ENCODE measurements at regions not wholly inside any gene's neighbourhood (a gene's known extent, or its start where the extent isn't known, plus 50 kb on each side); places are given as distances from the start of the nearest gene placed in this dataset.

DNA sequence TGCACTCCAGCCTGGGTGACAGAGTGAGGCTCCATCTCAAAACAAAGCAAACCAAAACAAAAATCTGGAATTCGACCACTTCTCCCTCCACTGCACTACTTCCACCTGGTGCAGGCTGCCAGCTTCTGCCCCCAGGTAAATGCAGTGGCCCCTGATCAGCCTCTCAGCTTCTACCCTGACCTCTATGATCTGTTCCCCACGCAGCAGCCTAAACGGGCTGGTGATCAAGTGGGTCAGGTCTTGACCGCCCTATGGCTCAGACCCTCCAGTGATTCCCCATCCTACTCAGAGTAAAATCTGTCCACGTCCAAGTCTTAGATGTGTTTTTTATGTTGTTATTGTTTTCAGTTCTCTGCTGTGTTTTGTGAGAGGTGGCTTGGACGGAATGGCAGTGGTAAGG, 163.9 kb downstream of the KCTD15 start:
- Histone ChIP-seq H3K9ac (no peak overlapping the region), H3K79me2 (ENCODE audit: insufficient read depth) (no peaks in the 10 kb centered on the region), H2AFZ (ENCODE audit: low read depth) (no peak overlapping the region), H3K9me2 (no peaks in the 10 kb centered on the region), H3F3A (replicated peaks; ENCODE audit: insufficient read depth) (no peaks in the 10 kb centered on the region), H4K20me1 (ENCODE audit: insufficient read depth) (no peaks in the 10 kb centered on the region), H3K27ac (ENCODE audit: low read depth in 2 of 2, low read length in 1 of 2) (no peak overlapping the region), H3K4me1 (ENCODE audit: control insufficient read depth in 1 of 2, insufficient read depth in 2 of 2, low read depth in 1 of 2, low read length in 1 of 2) (no peaks in the 10 kb centered on the region), H3K36me3 (replicated peaks in 1 of 2; ENCODE audit: control insufficient read depth in 1 of 2, insufficient read depth in 2 of 2, low read length in 1 of 2) (no peaks in the 10 kb centered on the region), H3K4me3 (ENCODE audit: low read depth in 2 of 2, low read length in 1 of 2) (no peak overlapping the region), H3K4me2 (no peak overlapping the region), H3K9me3 (no peaks in the 10 kb centered on the region), H3K27me3 (ENCODE audit: insufficient read depth) (no peaks in the 10 kb centered on the region)
- ChIA-PET CTCF (interaction anchor here (1.5 kb wide), 1 partner anchor 183 kb away, joined by 6 read pairs; no protein-coding TSS in a partner anchor), POLR2A (no interaction called here)
- 16% methylated on average over 6 of the region's 6 CpGs for WGBS (ENCODE audit: low lambda C conversion rate)
- DNase-seq = no peak
- TF ChIP-seq NRF1 (IDR thresholded peaks at IDR 0.05; ENCODE audit: low read depth, low read length) (no peak), TAF1 (IDR thresholded peaks at IDR 0.05; ENCODE audit: borderline replicate concordance, low read depth, low read length) (no peak), GATA2 (CRISPR knock-in tag; IDR thresholded peaks at IDR 0.05) (no peak), NFIC (IDR thresholded peaks at IDR 0.05; ENCODE audit: borderline replicate concordance) (no peak), POLR2AphosphoS5 (IDR thresholded peaks at IDR 0.05; ENCODE audit: low read depth, low read length) (no peak), MEF2A (IDR thresholded peaks at IDR 0.05; ENCODE audit: borderline replicate concordance, low read depth) (no peak), FOXM1 (IDR thresholded peaks at IDR 0.05; ENCODE audit: low read depth) (no peak), SMC3 (IDR thresholded peaks at IDR 0.05; ENCODE audit: low read depth, low read length) (no peak), TEAD4 (IDR thresholded peaks at IDR 0.05; ENCODE audit: borderline replicate concordance, insufficient read depth) (no peak), ELF1 (IDR thresholded peaks at IDR 0.05) (no peak), FOXJ3 (CRISPR knock-in tag; IDR thresholded peaks at IDR 0.05) (no peak), JUND (IDR thresholded peaks at IDR 0.05) (no peak), MXI1 (IDR thresholded peaks at IDR 0.05; ENCODE audit: low read depth, low read length) (no peak), EP300 (IDR thresholded peaks at IDR 0.05; ENCODE audit: borderline replicate concordance in 1 of 2, low read depth in 1 of 2, low read length in 1 of 2) (no peak)
- TF ChIP-seq, protein P1, sequence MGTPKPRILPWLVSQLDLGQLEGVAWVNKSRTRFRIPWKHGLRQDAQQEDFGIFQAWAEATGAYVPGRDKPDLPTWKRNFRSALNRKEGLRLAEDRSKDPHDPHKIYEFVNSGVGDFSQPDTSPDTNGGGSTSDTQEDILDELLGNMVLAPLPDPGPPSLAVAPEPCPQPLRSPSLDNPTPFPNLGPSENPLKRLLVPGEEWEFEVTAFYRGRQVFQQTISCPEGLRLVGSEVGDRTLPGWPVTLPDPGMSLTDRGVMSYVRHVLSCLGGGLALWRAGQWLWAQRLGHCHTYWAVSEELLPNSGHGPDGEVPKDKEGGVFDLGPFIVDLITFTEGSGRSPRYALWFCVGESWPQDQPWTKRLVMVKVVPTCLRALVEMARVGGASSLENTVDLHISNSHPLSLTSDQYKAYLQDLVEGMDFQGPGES (IDR thresholded peaks at IDR 0.05; ENCODE audit: low read depth, low read length) = no peak
- TF ChIP-seq, protein P2, sequence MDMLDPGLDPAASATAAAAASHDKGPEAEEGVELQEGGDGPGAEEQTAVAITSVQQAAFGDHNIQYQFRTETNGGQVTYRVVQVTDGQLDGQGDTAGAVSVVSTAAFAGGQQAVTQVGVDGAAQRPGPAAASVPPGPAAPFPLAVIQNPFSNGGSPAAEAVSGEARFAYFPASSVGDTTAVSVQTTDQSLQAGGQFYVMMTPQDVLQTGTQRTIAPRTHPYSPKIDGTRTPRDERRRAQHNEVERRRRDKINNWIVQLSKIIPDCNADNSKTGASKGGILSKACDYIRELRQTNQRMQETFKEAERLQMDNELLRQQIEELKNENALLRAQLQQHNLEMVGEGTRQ (IDR thresholded peaks at IDR 0.05; ENCODE audit: borderline replicate concordance, low read depth, low read length) = no peak
- TF ChIP-seq, protein P3, sequence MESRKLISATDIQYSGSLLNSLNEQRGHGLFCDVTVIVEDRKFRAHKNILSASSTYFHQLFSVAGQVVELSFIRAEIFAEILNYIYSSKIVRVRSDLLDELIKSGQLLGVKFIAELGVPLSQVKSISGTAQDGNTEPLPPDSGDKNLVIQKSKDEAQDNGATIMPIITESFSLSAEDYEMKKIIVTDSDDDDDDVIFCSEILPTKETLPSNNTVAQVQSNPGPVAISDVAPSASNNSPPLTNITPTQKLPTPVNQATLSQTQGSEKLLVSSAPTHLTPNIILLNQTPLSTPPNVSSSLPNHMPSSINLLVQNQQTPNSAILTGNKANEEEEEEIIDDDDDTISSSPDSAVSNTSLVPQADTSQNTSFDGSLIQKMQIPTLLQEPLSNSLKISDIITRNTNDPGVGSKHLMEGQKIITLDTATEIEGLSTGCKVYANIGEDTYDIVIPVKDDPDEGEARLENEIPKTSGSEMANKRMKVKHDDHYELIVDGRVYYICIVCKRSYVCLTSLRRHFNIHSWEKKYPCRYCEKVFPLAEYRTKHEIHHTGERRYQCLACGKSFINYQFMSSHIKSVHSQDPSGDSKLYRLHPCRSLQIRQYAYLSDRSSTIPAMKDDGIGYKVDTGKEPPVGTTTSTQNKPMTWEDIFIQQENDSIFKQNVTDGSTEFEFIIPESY (IDR thresholded peaks at IDR 0.05; ENCODE audit: borderline replicate concordance, low read depth) = no peak
- TF ChIP-seq, protein P4, sequence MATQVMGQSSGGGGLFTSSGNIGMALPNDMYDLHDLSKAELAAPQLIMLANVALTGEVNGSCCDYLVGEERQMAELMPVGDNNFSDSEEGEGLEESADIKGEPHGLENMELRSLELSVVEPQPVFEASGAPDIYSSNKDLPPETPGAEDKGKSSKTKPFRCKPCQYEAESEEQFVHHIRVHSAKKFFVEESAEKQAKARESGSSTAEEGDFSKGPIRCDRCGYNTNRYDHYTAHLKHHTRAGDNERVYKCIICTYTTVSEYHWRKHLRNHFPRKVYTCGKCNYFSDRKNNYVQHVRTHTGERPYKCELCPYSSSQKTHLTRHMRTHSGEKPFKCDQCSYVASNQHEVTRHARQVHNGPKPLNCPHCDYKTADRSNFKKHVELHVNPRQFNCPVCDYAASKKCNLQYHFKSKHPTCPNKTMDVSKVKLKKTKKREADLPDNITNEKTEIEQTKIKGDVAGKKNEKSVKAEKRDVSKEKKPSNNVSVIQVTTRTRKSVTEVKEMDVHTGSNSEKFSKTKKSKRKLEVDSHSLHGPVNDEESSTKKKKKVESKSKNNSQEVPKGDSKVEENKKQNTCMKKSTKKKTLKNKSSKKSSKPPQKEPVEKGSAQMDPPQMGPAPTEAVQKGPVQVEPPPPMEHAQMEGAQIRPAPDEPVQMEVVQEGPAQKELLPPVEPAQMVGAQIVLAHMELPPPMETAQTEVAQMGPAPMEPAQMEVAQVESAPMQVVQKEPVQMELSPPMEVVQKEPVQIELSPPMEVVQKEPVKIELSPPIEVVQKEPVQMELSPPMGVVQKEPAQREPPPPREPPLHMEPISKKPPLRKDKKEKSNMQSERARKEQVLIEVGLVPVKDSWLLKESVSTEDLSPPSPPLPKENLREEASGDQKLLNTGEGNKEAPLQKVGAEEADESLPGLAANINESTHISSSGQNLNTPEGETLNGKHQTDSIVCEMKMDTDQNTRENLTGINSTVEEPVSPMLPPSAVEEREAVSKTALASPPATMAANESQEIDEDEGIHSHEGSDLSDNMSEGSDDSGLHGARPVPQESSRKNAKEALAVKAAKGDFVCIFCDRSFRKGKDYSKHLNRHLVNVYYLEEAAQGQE (IDR thresholded peaks at IDR 0.05; ENCODE audit: low read depth, low read length) = no peak

Measured in SK-N-SH (cell line).